Erythroblast (primary cell): ENCODE measurements at regions not wholly inside any gene's neighbourhood (a gene's known extent, or its start where the extent isn't known, plus 50 kb on each side); places are given as distances from the start of the nearest gene placed in this dataset.

ENCODE experiments used
- GATA1 ChIP-seq: IDR thresholded peaks from 2 replicates; pipeline ENCODE4 v1.6.1; 2011; ENCODE audit warnings: low read depth, mild to moderate bottlenecking, control low read depth, low read length, moderate library complexity
- POLR2A ChIP-seq: IDR thresholded peaks from 2 replicates; pipeline ENCODE4 v1.6.1; 2011; ENCODE audit warnings: mild to moderate bottlenecking, low read length

- no peak for TF ChIP-seq POLR2A
- TF ChIP-seq GATA1: no peak
Observed at GRCh38 chr20:6629564-6629963, 137.9 kb upstream of the BMP2 start.
